CD4-positive, alpha-beta T cell treated with Interleukin-15 for 1 hour (primary cell): ENCODE measurements at regions not wholly inside any gene's neighbourhood (a gene's known extent, or its start where the extent isn't known, plus 50 kb on each side); places are given as distances from the start of the nearest gene placed in this dataset.
"Not testable (repeated sequence)": the region's sequence is repeated elsewhere in the genome, so short reads cannot be mapped to it uniquely, and the experiment has no call there.

Experiments
- DNase-seq: peaks from one replicate; pipeline ENCODE4 v3.0.0-alpha.2; 2020

DNA sequence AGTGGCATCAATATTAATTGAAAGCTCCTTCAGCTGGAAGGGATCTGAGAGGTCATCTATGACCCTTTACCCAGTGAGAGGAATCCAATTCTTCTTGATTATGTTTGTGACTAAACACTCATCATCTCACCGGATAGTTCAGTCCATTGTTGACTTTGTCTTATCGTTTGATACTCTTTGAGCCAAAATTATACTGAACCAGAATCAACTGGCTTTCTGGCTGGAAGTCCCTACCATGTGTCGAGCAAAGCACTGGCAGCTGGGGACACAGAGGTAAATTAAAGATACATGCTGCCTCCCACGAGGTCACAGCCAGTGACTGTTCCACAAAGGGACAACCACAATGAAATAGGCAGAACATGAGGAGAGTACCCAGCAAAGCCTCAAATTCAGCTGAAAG, 91.4 kb upstream of the FHL2 start:
- DNase-seq, result no peak

DNA sequence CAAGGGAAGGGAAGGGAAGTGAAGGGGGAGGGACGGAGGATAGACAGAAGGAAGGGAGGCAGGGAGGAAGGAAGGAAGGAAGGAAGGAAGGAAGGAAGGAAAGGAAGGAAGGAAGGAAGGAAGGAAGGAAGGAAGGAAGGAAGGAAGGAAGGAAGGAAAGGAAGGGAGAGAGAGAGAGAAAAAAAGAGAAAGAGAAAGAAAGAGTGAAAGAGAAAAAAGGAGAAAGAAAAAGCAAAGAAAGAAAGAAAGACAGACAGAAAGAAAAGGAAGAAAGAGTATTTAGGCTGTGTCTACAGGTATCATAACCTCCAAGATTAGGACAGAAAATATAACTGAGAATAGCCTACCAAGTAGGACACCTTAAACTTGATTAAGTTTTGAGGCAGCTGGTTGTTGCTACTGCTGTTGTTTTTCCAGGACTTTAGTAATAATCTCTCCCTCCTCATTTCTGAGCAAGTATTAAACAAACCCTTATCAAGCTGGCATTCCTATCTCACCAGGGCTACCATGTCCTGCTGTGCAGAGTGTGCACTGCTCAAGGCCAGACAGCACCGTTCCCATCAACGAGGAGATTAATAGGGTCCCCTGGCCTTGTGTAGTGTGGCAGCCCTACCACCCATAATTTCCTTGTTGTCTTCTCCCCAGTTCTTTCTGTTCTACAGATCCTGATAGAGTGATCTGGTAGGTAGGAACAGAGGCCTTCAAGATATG, 90.5 kb upstream of the FHL2 start:
- DNase-seq, result no peak

DNA sequence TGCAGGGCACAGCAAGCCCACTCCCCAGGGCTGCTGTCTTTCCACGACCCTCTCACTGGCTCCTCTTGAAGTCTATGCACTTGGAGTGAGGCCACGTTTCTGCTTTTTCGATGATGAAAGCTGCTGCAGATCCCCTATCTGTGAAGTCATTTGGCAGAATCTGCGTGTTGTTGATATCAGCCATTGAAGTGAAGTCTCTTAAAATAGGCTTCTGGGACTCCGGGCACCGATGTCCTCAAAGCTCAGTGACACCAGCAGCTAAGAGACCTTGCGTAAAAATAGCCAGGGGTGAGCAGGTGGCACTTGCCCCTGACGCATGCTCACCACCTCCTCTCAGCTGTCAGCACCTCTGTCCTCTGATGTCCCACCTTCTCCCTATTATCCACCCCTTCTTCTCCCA, 89.4 kb upstream of the FHL2 start:
- no peak for DNase-seq

DNA sequence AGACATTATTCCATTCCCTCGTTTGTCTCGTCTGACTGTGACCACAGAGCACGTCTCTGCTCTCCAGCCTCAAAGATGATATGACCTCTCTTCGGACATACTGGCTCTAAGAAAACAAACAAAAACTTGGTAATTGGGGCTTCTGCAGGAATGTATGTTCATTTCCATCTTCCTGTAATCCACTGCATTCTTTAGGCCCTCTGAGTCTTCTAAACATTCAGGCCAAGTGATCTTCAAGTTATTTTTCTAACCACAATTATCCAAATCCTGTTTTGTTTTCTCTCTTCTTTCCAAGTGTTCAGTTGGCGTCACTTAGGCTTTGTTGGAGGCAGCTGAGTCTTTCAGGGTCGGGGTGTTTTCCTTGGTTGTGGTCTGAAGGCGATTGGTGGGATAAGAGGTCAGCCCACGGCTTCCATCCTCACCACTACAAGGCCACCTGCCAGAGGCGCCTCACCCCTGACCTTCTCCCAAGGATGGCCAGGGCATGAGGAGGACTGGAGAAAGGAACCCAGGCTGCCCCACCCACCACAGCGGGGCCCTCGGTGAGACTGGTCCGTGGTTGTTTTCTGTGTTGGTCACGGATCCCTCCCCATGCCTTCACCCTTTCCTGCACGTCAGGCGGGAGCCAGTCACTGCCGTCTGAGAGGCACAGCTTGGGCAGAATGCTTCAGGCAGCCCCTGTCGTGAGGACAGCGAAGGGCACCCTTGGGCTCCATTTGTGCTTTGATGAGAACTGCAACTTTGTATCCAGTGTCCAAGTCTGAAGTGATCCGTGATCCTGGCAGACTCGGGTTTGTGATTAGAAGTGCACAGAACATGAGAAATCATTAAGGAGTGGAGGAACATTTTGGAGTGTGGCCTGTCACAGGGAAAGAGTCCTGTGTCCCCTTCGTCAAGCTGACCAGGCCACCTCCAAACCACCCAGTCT, 88.6 kb upstream of the FHL2 start:
- DNase-seq, result no peak

DNA sequence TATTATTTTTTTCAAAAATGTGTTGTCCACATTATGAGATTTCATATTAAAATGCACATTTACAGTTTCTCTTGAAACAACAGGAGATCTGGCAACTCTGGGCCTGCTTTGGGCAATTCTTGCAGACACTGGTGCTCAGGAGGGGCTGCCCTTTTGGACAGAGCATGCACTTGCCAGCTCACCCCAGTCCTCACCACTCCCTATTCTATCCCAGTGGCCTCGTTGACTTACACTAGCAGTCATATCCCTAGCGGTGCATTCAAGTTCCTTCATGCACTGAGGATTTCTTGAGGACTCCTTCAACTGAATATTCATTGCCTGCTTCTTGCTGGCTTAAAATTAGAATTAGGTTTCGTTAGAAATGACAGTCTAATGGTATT, 87.9 kb upstream of the FHL2 start:
- DNase-seq, result no peak

DNA sequence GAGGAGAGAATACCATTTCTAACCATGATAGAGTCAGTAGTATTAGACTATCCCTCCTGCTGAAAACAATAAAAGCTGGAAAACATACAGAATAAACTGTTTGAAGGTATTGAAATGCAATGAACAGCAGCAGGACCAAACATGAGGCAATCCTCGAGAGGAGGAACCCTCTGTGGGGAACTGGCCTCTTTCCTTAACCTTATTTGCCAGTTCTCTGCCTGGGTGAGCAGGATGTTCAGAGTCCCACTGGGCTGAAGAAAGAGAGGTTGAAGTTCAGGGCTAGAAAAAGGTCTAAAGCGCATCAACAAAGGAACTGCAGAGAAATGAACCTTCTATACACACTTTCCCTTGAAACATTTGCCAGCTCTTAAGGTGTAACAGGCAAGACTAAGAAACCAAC, 79.8 kb upstream of the FHL2 start:
- no peak for DNase-seq

DNA sequence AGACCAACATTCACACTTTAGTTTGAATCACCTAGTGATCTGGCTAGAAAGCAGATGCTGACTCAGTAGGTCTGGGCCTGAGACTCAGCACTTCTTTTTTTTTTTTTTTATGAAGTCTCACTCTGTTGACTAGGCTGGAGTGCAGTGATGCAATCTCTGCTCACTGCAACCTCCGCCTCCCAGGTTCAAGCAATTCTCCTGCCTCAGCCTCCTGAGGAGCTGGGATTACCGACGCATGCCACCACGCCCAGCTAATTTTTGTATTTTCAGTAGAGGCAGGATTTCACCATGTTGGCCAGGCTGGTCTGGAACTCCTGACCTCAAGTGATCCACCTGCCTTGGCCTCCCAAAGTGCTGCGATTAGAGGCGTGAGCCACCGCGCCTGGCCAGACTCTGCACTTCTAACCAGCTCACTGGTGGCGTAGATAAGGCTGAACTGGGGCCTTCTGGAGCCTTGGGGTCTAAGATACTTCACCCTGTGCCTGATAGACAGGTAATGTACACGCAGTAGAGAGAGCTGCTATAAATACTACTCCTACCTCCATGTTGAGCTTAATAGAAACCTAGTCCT, 78.3 kb upstream of the FHL2 start:
- DNase-seq, result not testable (repeated sequence)

DNA sequence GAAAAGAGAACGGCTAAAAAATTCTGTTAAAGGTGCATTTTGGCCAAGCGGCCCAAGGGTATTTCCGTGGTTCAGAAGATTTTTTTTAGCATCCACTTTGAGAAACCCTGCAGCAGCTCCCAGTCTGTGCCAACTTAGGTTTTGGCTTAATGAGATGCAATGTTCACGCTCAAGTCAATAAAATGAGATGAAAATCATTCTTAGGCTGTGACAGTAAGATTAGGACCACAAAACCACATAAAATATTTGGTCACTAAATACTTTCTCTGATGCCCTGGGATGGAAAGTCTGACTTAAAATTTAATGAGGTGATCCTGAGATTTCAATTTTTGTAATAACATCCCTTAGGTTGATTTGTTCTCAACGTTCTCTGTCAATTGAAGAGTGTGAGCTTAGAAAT, 74.2 kb upstream of the FHL2 start:
- no peak for DNase-seq

DNA sequence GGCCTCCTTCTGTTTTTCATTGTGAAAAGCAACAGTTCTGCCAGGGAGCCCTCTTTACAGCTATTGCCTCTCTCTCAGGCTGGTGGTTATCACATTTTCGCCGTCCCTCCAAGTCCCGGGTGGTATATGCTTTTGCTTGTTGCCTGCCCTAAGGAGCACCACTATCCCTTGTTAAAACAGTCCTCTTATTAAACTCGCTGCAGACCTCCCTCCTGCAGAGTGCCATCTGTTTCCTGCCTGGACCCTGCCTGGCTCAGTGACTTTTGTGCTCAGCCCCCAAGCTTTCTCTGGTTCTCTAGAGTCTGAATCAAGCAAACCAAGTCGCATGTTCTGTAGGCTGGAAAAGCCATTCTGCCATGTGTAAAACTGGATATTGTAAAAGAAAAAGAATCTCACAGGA, 72.1 kb upstream of the FHL2 start:
- no peak for DNase-seq

DNA sequence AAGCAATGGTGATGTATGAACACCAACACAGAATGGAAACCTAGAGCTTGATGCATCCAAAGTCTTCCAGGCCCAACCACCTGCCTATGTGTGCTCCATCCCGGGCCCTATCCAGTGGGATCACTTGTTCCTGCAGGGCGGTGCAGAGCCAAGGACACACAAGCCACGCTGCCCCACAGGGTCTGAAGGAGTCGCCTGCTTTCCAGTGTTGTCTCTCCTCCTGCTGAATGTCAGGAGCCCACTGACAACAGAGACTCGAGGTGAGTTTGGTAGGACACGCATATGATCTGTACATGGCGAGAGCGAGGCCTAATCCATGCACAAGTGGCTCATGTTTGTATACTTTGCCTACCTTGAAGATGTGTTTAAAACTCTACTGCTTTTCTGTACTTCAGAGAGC, 70.9 kb upstream of the FHL2 start:
- DNase-seq, result no peak

DNA sequence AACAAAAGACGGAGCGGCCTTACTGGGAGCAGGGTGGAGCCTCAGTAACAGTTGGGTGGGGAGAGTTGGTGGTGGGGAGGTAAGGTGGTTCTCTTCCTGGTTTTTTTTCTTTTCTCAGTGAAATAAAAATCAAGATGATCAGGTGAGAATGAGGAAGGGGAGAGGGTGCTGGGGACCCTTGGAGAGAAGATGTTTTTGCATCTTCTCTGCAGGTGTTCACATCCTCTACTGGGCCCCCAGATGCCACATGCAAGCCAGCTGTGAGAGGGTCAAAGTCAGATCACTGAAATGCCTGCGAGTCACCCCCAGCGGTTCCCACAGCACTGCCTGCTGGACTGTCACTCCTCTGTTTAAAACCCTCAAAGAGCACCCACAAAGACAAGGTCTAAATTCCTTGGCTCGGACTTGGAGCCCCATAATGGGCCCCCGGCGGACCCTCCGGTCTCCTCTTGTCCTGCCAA, 69.8 kb upstream of the FHL2 start:
- DNase-seq, result no peak

DNA sequence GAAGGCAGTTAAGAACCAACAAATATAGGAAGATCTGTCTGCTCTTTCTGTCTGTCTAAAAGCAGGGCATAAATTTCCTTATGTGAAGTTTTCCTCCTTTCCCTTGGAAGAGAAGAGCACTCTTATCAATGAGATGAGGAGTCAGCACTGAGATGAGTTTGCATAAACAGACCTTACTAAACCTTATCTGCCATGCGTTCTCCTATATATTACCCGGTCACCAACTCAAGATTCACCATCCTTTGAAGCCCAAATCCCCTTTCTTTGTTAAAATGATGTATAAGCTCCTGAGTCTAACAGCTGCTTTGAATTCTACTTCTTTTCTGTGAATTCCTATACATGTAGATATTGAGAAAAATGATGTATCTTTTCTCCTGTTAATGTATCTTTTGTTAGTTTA, 65.5 kb upstream of the FHL2 start:
- DNase-seq, result no peak

DNA sequence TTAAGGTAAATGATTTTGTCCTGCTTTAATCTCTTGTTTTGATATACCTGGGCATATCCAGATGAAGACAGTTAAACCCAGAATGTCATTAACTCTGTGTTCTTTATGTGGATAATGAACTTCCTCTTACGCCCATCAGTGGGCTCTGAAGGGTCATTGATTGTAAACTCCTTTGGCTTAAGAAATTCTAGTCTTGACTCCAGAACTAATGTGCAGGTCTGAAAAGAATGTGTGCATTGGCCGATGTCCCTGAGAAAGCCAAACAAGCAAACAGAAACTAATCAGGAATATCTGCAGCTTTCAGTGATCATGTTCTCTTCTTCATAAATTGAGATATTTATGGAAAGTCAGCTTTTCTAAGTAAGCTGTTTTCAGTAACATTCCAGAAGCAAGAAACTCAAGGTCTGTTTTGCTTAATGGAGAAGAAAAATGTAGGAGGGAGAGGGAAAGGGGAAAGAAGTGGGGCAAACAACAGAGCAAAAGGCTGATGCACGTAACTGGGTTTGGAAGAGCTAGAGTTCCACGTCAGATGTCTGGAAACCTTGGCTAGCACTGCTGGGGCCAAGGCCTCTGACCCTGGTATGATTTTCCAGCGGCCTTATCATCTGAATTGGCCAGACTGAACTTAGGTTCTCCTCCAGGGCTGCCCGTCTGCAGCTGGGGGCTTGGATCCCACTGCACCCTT, 61.3 kb upstream of the FHL2 start:
- DNase-seq, result no peak

DNA sequence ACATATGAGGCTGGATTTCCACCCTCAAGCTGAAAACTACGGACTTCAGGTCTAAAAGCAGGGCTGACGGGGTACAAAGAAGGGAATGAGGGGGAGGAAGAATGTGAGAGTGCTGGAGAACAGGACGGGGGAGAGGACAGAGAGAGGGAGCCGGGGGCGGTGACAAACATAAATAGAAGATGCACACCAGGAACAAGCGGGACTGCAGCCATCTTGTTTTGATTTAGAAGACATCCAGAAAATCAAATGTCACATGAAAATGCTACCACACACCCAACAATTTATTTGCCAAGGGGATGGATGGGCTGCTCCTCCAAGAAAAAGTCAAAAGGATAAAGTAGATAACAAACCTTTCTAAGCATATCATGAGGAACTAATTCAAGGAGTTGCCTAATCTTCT, 59.2 kb upstream of the FHL2 start:
- DNase-seq, result no peak

DNA sequence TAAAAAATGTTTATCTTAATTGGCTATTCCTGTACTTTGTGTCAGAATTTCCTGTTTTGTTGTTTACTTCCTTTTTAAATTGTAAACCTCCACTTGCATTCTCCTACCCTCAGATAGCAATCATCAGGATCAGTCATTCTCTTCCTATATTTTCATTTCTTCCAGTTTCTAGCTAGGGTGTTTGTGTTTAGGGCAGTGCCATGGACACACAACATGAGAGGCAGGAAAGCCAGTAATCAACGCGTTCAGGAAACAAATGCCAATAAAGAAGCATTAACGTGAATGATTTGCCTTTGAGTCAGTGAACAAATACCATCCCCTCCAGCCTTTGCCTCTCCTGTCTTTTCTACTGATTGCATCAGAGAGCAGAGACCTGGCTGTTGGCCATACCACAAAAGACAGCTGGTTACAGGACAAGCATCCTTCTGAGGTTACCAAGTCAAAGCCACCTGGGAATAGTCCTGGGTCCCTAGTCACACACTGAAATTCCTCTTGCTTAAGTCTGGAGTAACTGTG, 56.7 kb upstream of the FHL2 start:
- DNase-seq, result no peak

DNA sequence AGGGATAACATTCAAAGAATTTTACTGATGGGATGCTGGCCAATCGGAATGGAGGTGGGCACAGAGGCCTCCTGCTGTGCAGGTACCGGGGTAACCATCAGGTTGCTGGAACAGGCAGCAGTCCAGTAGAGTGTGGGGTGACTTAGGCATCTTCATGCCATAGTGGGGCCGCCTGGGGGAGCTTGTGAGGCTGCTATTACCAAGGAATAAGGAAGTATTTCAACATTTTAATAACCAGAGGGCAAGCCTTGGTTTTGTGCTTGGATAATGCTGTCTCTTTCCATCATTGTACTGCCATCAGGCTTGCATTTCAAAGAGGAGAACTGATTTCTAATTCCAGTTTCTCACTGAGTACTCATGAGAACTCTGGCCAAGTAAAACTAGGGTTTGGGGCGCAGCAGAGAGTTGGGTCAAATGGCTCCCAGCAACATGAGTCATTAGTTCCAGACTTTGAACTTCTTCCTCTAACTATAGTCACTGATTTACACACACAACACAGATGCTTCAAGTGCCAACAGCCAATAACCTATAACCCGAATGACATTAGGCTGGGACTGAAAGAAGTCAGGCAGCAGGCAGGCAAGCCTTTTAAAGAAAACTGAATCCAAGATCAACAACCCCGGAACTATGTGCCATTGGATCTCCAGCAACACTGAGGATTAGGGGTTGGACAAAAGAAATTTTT, 56.1 kb upstream of the FHL2 start:
- DNase-seq, result no peak

DNA sequence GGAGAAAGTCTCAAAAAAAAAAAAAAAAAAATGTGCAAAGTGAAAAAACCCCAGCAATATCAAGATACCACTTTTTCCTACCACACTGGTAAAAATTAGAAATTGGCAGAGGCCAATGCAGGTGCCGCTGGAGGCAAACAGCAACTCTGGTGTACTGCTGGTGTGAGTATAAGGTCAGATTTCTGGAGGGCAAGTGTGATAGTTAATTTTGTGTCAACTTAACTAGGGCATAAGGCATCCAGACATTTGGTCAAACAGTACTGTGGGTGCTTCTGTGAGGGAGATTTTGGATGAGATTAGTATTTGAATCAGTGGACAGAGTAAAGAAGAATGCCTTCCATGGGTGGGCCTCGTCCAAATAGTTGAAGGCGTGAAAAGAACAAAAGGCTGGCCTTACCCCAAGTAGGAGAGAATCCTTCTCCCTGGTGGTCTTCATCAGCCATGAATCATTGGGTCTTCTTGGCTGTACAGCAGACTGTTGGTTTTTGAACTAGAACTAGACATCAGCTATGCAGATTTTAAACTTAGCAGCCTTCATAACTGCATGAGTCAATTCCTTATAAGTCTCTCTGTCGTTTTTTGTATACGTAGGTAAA, 52.8 kb upstream of the FHL2 start:
- no peak for DNase-seq

DNA sequence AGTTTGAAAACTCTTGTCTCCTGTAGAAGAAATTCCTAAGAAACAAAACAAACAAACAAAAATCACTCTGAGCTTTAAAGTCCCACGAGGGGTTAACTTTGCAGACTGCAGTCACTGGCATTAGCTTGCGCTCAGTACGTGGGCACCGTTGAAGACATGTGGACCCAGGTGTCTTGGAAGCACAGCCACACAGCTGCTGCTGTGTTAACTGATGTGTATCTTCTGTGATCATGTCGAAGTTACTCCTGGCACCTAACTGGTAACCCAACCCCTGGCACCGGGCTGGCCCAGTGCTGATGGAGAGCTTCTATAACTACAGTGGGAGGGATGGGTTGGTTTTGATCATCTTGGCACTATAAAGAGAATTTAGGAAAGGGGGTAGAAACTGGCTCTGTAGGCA, 51.6 kb upstream of the FHL2 start:
- DNase-seq, result no peak

DNA sequence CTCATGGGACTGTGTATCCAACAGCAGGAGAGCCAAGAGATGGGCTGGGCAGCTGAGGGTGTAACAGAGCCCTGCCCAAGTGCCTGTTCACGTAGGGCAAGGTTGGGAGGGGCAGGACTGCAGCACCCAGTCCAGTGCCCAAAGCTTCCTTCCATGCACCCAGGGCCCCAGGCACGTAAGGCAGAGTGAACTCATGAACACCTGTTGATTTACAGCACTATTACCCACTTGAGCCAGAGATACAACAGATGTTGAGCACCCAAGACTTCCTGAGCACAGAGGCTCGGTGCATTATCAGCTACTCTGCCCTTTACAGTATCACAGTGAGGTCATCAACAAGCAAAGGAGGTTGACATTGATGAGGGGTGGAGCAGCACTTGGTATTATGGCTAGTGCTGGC, 50.2 kb upstream of the FHL2 start:
- no peak for DNase-seq
